Stimulated activated CD8-positive, alpha-beta memory T cell treated with anti-CD3 and anti-CD28 coated beads, Interleukin-2, amount 100 ng/mL, for 1 hour (primary cell): ENCODE measurements at regions not wholly inside any gene's neighbourhood (a gene's known extent, or its start where the extent isn't known, plus 50 kb on each side); places are given as distances from the start of the nearest gene placed in this dataset.
"Not testable (repeated sequence)": the region's sequence is repeated elsewhere in the genome, so short reads cannot be mapped to it uniquely, and the experiment has no call there.

Source experiments
- DNase-seq, 2 donors: peaks; one replicate each; pipeline ENCODE4 v3.0.0-alpha.2; 2020; ENCODE audit warnings: low read depth in 2 of 2

- no peak for DNase-seq
Observed at GRCh38 chr13:73168953-73169401, 110.2 kb downstream of the KLF5 start.

DNA sequence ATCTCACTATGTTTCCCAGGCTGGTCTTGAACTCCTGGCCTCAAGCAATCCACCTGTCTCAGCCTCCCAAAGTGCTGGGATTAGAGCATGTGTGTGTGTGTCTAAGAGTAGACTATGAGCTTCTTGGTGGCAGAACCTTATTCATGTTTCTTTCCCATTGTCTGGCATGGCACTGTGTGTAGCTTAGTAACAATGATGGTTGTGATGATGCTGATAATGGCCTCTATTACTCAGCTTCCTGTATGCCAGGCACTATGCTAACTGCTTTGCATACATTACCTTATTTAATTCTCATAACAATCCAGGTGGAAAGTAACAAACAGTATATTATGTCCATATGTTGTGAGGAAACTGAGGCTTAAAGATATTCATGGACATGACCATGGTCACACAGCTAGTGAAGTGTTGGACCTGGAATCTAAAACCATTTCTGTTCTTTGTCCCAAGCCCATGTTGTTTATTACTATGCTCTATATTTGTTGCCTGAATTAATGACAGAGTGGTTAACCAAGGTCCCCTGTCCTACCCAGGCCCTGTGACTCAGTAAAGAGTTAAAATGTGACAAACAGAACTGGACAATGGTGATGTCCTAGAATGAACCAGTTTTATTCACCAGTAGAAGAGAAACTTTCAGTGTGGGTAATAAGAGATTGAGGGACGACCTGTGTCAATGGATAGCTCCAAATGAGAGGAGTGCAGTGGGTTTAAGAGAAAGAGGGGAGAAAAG lies 109.6 kb downstream of the KLF5 start:
- DNase-seq: no peak

GRCh38 chr13:73167028-73167820 lies 108.4 kb downstream of the KLF5 start:
- no peak for DNase-seq

DNA sequence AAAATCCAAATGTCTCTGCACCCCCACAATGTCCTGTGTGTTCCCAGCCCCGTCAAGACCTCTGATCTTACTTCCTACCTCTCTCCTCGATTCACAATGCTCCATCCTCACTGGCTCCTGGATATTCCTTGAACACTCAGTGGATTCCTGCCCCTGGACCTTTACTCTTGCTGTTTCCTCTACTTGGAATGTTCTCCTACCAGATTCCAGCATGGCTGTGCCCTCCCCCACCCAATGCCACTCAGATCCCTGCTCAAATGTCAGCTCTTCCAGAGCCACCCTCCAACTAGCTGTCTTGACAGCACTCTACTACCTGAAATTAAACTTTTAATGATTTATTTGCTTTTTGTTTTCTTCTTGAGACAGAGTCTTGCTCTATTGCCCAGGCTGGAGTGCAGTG lies 107.4 kb downstream of the KLF5 start:
- no peak for DNase-seq

DNA sequence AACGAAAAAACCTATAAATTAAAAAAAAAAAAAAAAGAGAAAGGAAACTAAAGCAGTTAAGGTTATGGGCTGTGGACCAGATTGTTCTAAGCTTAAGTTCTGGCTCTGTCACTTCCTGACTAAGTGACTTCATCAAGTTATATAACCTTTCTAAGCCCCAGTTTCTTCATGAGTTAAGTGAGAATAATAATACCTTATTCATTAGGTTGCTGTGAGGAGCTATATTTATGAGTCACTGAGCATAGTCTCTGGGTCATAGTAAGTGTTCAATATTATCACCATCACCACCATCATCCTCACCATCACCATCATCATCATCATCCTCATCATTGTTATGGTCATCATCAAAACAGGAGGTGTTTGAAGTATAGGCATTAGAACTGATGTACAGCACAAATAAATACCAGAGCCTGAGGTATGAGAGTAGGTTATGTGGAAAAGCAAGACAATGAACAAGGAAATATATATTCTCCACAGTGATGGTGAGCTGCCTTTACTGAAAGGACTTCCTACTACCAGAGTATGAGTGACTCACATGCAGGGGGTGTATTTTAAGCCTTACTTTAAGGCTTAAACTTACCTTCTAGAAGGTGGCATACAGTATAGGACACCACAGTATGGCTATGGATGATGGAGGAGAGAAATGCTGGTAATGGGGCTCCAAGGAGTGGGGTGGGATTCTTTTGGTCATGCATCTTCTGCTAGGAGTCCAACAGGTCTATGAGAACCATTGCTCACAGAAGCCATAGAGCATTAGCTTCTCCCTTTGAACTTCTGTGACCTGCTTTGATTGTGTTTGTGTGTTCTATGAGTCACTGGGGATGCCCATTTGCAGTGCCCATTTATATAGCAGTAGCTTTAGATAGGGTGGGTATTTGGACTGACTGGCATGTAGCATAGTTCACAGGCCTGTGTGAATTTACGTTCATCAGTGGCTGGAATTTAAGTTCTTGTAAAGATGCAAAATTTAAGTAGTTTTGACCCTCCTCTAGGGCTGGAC lies 104.4 kb downstream of the KLF5 start:
- no peak for DNase-seq

DNA sequence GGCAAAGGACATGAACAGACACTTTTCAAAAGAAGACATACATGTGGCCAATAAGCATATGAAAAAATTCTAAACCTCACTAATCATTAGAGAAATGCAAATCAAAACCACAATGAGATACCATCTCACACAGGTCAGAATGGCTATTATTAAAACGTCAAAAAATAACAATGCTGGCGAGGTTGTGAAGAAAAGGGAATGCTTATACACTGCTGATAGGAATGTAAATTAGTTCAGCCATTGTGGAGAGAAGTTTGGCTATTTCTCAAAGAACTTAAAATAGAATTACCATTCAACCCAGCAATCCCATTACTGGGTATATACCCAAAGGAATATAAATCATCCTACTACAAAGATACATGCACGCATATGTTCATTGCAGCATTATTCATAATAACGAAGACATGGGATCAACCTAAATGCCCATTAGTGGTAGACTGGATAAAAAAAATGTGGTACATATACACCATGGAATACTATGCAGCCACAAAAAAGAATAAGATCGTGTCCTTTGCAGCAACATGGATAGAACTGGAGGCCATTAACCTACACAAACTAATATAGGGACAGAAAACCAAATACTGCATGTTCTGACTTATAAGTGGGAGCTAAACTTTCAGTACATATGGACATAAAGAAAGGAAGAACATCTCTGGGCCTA lies 101.7 kb downstream of the KLF5 start:
- not testable (repeated sequence) for DNase-seq

- no peak for DNase-seq
Observed at GRCh38 chr13:73158851-73159250, 100.0 kb downstream of the KLF5 start.

DNA sequence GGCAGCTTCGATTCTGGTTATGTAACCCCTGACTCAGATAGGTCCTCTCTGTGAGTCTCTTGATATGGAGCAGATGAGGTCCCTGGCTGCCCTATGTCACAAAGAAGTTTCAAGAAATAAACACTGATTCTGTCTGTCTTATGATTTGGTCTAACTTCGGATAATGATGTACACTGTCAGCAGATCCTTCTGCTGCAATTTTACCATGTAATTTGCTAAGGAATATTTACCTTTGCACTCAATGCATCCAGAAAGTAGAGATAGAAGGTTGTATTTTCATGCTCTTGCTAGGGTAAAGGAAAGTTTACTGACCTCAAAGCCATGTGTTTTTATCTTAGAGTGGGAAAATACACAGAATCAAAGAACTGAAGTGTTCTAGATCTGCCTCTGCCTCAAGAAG lies 98.2 kb downstream of the KLF5 start:
- no peak for DNase-seq

- no peak for DNase-seq
Observed at GRCh38 chr13:73146707-73147106, 87.9 kb downstream of the KLF5 start.

DNA sequence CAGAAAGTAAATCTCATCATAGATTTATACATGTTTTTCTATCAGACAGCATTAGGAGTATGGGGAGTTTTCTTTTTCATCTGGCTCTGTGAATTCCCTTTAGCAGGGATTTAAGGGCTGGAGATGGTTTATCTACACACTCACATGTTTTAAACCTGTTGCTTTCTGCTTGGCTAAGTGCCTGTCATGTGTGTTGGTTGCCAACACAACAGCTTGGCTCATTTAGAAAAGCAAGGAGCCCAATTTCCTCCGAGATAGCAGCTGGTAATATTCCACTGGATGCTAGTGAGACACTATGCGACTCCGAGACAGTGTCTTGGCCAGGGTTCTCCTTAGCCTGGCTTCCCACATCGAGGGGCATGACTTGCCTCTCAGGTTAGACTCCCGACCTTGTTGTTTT lies 83.3 kb downstream of the KLF5 start:
- DNase-seq: no peak

DNA sequence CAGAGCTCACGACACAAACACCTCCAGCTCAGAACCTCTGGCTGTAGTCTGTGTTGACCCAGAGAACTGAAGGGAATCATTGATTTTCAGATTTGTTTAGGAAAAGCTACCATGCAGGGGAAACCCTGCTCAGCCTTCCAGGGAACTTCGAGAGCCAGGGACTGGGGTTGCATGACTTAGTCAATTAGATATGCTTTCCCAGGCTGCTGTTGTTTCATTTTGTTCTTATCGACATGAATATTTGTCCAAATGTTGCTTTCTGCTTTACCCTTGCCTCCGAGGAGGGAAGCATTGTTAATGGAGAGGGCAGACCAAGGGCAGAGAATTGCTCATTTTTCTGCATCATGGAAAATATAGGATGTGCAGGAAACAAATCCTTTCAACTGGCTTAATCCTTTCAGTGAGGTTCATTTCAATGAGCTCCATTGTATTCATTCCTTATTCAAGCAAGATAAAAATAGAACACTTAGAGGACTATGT lies 82.5 kb downstream of the KLF5 start:
- DNase-seq: no peak

DNA sequence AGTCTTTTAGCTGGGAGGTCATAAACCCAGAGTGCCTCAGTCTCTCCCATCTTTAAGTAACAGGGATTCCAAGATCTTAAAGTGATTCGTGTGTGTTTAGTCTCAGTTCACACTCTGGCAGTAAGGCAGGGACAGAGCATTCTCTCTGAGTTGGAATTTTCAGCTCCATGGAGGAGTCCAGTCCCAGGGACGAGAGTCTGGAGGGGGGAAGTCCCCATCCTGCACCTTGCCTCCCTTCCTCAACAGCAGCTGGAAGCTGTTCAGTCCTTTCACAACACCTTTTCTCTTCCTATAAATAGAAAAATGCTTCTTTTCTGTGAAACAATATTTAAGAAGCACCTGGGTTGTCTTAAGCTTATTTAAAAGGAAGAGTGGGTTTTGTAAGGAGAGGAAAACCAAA lies 82.0 kb downstream of the KLF5 start:
- DNase-seq: no peak

DNA sequence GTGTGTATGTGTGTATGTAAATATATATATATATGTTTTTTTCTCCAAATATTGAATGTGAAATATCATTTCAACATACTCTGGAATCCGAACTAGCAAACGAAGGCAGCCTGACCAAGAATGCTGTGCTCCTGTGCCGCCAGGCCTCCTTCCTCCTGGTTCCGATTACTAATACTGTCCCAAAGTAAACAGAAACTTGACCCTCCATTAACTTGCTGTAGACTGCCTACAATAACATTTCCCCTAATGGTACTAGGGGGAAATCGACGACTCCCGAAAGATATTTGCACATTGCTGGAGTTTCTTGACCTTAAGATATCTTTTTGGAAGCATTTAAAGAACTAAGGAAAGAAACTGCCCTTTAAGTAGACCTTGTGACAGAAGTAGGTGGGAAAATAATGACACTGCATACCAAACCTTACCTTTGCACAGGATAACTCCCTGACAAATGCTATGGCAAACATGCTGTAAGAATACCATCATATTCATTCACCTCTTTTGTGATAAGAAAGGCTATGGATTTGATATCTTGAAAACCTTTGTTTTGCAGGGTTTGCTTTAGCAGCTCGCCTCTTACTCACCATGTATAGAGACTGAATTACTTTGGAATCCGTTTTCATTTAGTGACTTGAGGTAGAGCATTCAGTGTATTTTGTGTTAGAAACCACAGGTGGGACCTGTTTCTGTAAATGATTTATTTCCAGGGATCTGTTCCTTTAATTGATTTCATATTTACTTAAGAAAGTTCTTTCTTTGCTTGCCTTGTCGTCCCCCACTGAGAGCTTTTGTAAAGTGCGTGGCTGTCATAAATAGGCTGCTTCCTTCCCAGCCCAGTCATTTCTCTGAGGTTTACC lies 80.1 kb downstream of the KLF5 start:
- no peak for DNase-seq

GRCh38 chr13:73138276-73138637 lies 79.5 kb downstream of the KLF5 start:
- DNase-seq: no peak

DNA sequence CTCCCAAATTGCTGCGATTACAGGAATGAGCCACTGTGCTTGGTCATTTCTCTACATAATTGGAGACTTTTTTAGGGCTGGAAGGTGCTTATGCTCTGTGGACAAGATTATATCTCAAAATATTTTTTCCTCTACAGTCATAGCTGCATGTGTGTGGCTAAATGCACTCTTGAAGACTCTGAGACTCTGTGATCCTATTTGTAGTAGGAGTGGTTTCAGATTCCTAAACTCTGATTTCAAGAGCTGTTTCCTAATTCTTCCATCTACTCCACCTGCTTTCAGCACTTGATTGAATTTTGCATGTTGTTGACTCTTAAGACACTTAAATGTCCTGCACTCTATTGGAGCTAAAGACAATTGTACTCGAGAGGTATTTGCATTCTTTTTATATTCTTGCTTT lies 78.0 kb downstream of the KLF5 start:
- no peak for DNase-seq

DNA sequence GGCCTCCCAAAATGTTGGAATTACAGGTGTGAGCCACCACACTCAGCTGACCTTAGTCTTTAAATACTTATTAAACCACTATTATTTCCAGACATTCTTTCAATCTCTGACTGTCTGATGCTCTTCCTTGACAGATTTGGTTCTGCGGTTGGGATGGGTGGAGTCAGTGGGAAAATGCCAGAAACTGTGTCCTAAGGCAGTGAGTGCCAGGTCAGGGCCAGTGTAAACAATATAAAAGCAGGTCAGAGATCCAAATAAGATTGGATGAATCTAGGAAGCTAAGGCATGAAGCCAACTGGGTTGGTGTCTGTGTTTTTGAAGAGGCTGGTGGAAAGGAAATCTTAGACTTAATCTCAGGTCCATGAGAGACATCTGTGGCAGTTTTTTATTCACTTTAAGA lies 74.7 kb downstream of the KLF5 start:
- no peak for DNase-seq

DNA sequence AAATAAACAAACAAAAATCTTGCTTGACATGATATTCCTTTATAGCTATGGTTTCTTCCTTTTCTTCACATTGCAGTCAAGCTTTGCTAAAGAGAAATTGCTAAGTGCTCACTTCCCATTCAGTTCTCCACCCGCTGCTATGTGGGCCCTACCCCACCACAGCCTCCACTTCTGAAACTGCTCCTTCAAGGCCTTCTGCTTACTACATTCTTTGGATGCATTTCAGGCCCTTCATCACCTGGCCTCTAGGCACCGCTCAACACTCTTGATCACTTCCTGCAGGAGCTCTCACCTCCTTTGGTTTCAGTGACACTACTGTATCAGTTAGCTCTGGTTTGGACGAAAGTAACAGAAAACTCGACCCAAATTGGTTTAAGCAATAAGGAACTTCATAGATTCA lies 72.4 kb downstream of the KLF5 start:
- DNase-seq: no peak

GRCh38 chr13:73129023-73129422 lies 70.2 kb downstream of the KLF5 start:
- DNase-seq: no peak
